Kidney epithelial cell (primary cell): ENCODE measurements at regions not wholly inside any gene's neighbourhood (a gene's known extent, or its start where the extent isn't known, plus 50 kb on each side); places are given as distances from the start of the nearest gene placed in this dataset.

Experiments used
- DNase-seq: peaks from one replicate; pipeline ENCODE4 v3.0.0-alpha.2; 2010; ENCODE audit warnings: low read depth
- H3K27me3 ChIP-seq: 2 replicates; pipeline ENCODE4 v1.6.0; 2011; ENCODE audit warnings: low read length; ENCODE audit not compliant: control insufficient read depth, insufficient read depth
- H3K36me3 ChIP-seq: 2 replicates; pipeline ENCODE4 v1.5.1; 2011; ENCODE audit warnings: low read length; ENCODE audit not compliant: control insufficient read depth, insufficient read depth
- H3K4me3 ChIP-seq: 2 replicates; pipeline ENCODE4 v1.5.1; 2011; ENCODE audit warnings: low read depth, mild to moderate bottlenecking, control low read depth, low read length
- TF ChIP-seq, protein P1 (sequence below): IDR thresholded peaks from 2 replicates; pipeline ENCODE4 v1.5.1; 2011; ENCODE audit warnings: mild to moderate bottlenecking, moderate library complexity, low read length, control low read depth, inconsistent platforms; ENCODE audit not compliant: insufficient read depth, poor library complexity, severe bottlenecking

- TF ChIP-seq, protein P1, sequence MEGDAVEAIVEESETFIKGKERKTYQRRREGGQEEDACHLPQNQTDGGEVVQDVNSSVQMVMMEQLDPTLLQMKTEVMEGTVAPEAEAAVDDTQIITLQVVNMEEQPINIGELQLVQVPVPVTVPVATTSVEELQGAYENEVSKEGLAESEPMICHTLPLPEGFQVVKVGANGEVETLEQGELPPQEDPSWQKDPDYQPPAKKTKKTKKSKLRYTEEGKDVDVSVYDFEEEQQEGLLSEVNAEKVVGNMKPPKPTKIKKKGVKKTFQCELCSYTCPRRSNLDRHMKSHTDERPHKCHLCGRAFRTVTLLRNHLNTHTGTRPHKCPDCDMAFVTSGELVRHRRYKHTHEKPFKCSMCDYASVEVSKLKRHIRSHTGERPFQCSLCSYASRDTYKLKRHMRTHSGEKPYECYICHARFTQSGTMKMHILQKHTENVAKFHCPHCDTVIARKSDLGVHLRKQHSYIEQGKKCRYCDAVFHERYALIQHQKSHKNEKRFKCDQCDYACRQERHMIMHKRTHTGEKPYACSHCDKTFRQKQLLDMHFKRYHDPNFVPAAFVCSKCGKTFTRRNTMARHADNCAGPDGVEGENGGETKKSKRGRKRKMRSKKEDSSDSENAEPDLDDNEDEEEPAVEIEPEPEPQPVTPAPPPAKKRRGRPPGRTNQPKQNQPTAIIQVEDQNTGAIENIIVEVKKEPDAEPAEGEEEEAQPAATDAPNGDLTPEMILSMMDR = no peak
- Histone ChIP-seq H3K36me3 (no peaks in the 10 kb centered on the region), H3K4me3 (no peak overlapping the region), H3K27me3 (no peaks in the 10 kb centered on the region)
- DNase-seq = no peak
Observed at GRCh38 chr15:29997499-29997898, 85.3 kb upstream of the GOLGA8J start.

DNA sequence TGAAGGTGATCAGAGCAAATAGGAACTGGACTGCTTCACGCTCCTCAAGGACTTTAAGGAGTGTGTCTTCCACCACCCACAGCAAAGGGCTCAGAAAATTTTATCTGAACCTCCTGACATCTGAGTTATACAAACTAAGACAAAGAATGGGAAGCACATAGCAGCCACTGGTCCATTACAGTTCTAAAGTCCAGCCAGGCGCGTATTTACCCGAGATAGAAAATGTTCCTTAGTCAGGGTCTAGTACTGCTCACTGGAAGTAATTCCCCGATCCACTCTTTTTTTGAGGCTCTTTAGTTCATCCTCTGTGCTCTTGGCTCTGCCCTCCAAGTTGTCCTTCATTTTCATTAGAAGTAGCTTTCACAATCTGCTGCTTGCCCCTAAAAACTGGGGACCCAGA is 88.5 kb upstream of the GOLGA8J start:
- Histone ChIP-seq H3K36me3 (no peaks in the 10 kb centered on the region), H3K27me3 (no peaks in the 10 kb centered on the region), H3K4me3 (no peak overlapping the region)
- TF ChIP-seq, protein P1 = no peak
- DNase-seq = no peak

GRCh38 chr15:29990954-29991353 is 91.8 kb upstream of the GOLGA8J start:
- DNase-seq = no peak
- TF ChIP-seq, protein P1 = no peak
- H3K36me3 ChIP-seq = no peaks in the 10 kb centered on the region
- H3K4me3 ChIP-seq = no peak overlapping the region
- H3K27me3 ChIP-seq = no peaks in the 10 kb centered on the region

GRCh38 chr15:29990035-29990434 is 92.7 kb upstream of the GOLGA8J start:
- TF ChIP-seq, protein P1 = no peak
- no peak for DNase-seq
- Histone ChIP-seq H3K4me3 (no peak overlapping the region), H3K36me3 (no peaks in the 10 kb centered on the region), H3K27me3 (no peaks in the 10 kb centered on the region)

DNA sequence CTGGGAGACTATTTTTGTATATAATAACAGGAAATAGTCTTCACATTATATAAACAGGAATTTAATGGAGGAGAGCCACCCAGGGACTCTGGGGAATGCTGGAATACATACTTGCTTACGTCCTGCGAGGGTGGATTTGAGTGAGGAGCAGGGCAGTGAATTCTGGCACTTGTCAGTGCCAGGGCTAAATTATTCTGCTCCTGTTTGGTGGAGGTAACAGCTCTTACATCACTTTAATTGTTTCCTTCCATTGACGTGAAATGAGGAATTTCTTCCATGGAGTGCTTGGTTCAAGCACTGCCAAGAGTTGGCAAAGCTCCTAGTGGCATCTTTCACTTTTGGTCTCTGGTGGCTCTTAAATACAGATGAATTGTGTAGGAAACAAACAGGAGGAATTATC is 94.1 kb upstream of the GOLGA8J start:
- TF ChIP-seq, protein P1 = no peak
- DNase-seq = no peak
- Histone ChIP-seq H3K4me3 (no peak overlapping the region), H3K36me3 (no peaks in the 10 kb centered on the region), H3K27me3 (no peaks in the 10 kb centered on the region)

- Histone ChIP-seq H3K4me3 (no peak overlapping the region), H3K36me3 (no peaks in the 10 kb centered on the region), H3K27me3 (no peaks in the 10 kb centered on the region)
- DNase-seq = no peak
- TF ChIP-seq, protein P1 = no peak
Observed at GRCh38 chr15:29986946-29987345, 95.8 kb upstream of the GOLGA8J start.
